ENCODE measurements at regions not wholly inside any gene's neighbourhood (a gene's known extent, or its start where the extent isn't known, plus 50 kb on each side); places are given as distances from the start of the nearest gene placed in this dataset.

DNA sequence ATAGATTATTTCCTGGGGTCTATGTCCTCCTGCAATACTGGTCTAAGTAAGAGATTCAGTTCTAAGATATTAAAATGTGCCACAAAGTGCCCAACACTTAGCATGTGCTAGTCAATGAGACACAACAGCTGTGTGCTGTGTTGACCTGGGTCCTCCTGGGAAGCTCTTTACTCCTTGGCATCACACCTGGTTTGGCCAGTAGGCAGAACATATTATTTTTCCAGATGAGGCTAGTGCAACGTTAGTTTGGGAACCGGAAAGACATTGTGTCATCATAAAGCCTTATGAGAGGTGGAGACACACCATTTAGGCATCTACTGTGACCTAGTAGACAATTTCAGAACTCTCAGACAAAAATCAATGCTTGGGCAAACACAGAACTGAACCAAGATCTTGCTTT, 197.8 kb downstream of the MID1IP1 start:
- no peak overlapping the region for H2AFZ ChIP-seq (ENCODE audit: low read depth, low read length, severe bottlenecking)
- no peaks in the 10 kb centered on the region for H3K9me2 ChIP-seq (replicated peaks; ENCODE audit: insufficient read depth, low read length)
- no peaks in the 10 kb centered on the region for H4K20me1 ChIP-seq (ENCODE audit: low read depth, low read length)
- no peak overlapping the region for H3K27ac ChIP-seq (ENCODE audit: low read depth, low read length)
- H3K36me3 ChIP-seq (ENCODE audit: low read length): no peaks in the 10 kb centered on the region
- no peak overlapping the region for H3K9ac ChIP-seq (ENCODE audit: low read length)
- no peaks in the 10 kb centered on the region for H3K79me2 ChIP-seq (ENCODE audit: insufficient read depth, low read length)
- no peak overlapping the region for H3K4me2 ChIP-seq (ENCODE audit: low read depth, low read length, poor library complexity, severe bottlenecking)
- TF ChIP-seq EZH2phosphoT487 (conservative IDR thresholded peaks at IDR 0.05; ENCODE audit: low read length) (no peak), CTCF (IDR thresholded peaks at IDR 0.05; ENCODE audit: insufficient read depth, low read length, poor library complexity, severe bottlenecking) (no peak)
- H3K4me3 ChIP-seq (ENCODE audit: insufficient read depth, low read length, poor library complexity, severe bottlenecking): no peak overlapping the region
- no peaks in the 10 kb centered on the region for H3F3A ChIP-seq (ENCODE audit: insufficient read depth)
- H3K9me3 ChIP-seq (ENCODE audit: insufficient read depth, low read length): no peaks in the 10 kb centered on the region
- H3K27me3 ChIP-seq (ENCODE audit: low read length): no peaks in the 10 kb centered on the region

- Histone ChIP-seq H4K20me1 (ENCODE audit: low read depth, low read length) (no peaks in the 10 kb centered on the region), H3K9me2 (replicated peaks; ENCODE audit: insufficient read depth, low read length) (no peaks in the 10 kb centered on the region), H3K36me3 (ENCODE audit: low read length) (no peaks in the 10 kb centered on the region), H3K79me2 (ENCODE audit: insufficient read depth, low read length) (no peaks in the 10 kb centered on the region), H3K9me3 (ENCODE audit: insufficient read depth, low read length) (no peaks in the 10 kb centered on the region), H3K27ac (ENCODE audit: low read depth, low read length) (no peak overlapping the region), H3K4me2 (ENCODE audit: low read depth, low read length, poor library complexity, severe bottlenecking) (no peak overlapping the region), H2AFZ (ENCODE audit: low read depth, low read length, severe bottlenecking) (no peak overlapping the region), H3F3A (ENCODE audit: insufficient read depth) (no peaks in the 10 kb centered on the region), H3K4me3 (ENCODE audit: insufficient read depth, low read length, poor library complexity, severe bottlenecking) (no peak overlapping the region), H3K9ac (ENCODE audit: low read length) (no peak overlapping the region), H3K27me3 (ENCODE audit: low read length) (no peaks in the 10 kb centered on the region)
- no peak for TF ChIP-seq EZH2phosphoT487 (conservative IDR thresholded peaks at IDR 0.05; ENCODE audit: low read length)
These were observed 198.9 kb downstream of the MID1IP1 start for GRCh38 chrX:38999967-39000745.

GRCh38 chrX:39000802-39001201, 199.5 kb downstream of the MID1IP1 start:
- H3K27me3 ChIP-seq (ENCODE audit: low read length): no peaks in the 10 kb centered on the region
- H3K9me2 ChIP-seq (replicated peaks; ENCODE audit: insufficient read depth, low read length): no peaks in the 10 kb centered on the region
- no peaks in the 10 kb centered on the region for H3K36me3 ChIP-seq (ENCODE audit: low read length)
- H3K9me3 ChIP-seq (ENCODE audit: insufficient read depth, low read length): no peaks in the 10 kb centered on the region
- no peaks in the 10 kb centered on the region for H3K79me2 ChIP-seq (ENCODE audit: insufficient read depth, low read length)
- H3K4me2 ChIP-seq (ENCODE audit: low read depth, low read length, poor library complexity, severe bottlenecking): no peak overlapping the region
- H3K9ac ChIP-seq (ENCODE audit: low read length): no peak overlapping the region
- H3K27ac ChIP-seq (ENCODE audit: low read depth, low read length): no peak overlapping the region
- H4K20me1 ChIP-seq (ENCODE audit: low read depth, low read length): no peaks in the 10 kb centered on the region
- no peak for TF ChIP-seq CTCF (IDR thresholded peaks at IDR 0.05; ENCODE audit: insufficient read depth, low read length, poor library complexity, severe bottlenecking)
- TF ChIP-seq EZH2phosphoT487 (conservative IDR thresholded peaks at IDR 0.05; ENCODE audit: low read length): no peak
- no peaks in the 10 kb centered on the region for H3F3A ChIP-seq (ENCODE audit: insufficient read depth)
- no peak overlapping the region for H3K4me3 ChIP-seq (ENCODE audit: insufficient read depth, low read length, poor library complexity, severe bottlenecking)
- H2AFZ ChIP-seq (ENCODE audit: low read depth, low read length, severe bottlenecking): no peak overlapping the region

- no peaks in the 10 kb centered on the region for H3K9me3 ChIP-seq (ENCODE audit: insufficient read depth, low read length)
- H2AFZ ChIP-seq (ENCODE audit: low read depth, low read length, severe bottlenecking): no peak overlapping the region
- no peak overlapping the region for H3K4me3 ChIP-seq (ENCODE audit: insufficient read depth, low read length, poor library complexity, severe bottlenecking)
- no peaks in the 10 kb centered on the region for H3K79me2 ChIP-seq (ENCODE audit: insufficient read depth, low read length)
- H3K9ac ChIP-seq (ENCODE audit: low read length): no peak overlapping the region
- H3K36me3 ChIP-seq (ENCODE audit: low read length): no peaks in the 10 kb centered on the region
- H3K4me2 ChIP-seq (ENCODE audit: low read depth, low read length, poor library complexity, severe bottlenecking): no peak overlapping the region
- TF ChIP-seq CTCF (IDR thresholded peaks at IDR 0.05; ENCODE audit: insufficient read depth, low read length, poor library complexity, severe bottlenecking): no peak
- no peak for TF ChIP-seq EZH2phosphoT487 (conservative IDR thresholded peaks at IDR 0.05; ENCODE audit: low read length)
- no peaks in the 10 kb centered on the region for H3K9me2 ChIP-seq (replicated peaks; ENCODE audit: insufficient read depth, low read length)
- H3F3A ChIP-seq (ENCODE audit: insufficient read depth): no peaks in the 10 kb centered on the region
- no peaks in the 10 kb centered on the region for H4K20me1 ChIP-seq (ENCODE audit: low read depth, low read length)
- H3K27ac ChIP-seq (ENCODE audit: low read depth, low read length): no peak overlapping the region
- H3K27me3 ChIP-seq (ENCODE audit: low read length): no peaks in the 10 kb centered on the region
These were observed 201.2 kb downstream of the MID1IP1 start for GRCh38 chrX:39002466-39002865.
